HCT116 (cell line): ENCODE measurements at regions not wholly inside any gene's neighbourhood (a gene's known extent, or its start where the extent isn't known, plus 50 kb on each side); places are given as distances from the start of the nearest gene placed in this dataset.

Source experiments
- ELF1 ChIP-seq: IDR thresholded peaks from 2 replicates; pipeline ENCODE4 v1.6.1; 2012; ENCODE audit warnings: low read depth, borderline replicate concordance
- EZH2 ChIP-seq: fragments of 200-600 bp; sonication (generic); IDR thresholded peaks from 2 replicates; pipeline ENCODE4 v1.6.1; 2017; ENCODE audit warnings: antibody characterized with exemption, mixed run types
- FOSL1 ChIP-seq: IDR thresholded peaks from 2 replicates; pipeline ENCODE4 v1.6.1; 2012; ENCODE audit warnings: low read depth
- POLR2A ChIP-seq: IDR thresholded peaks from 2 replicates; pipeline ENCODE4 v1.7.0; 2011; ENCODE audit warnings: borderline replicate concordance; ENCODE audit not compliant: insufficient read depth, insufficient read length; ENCODE audit errors: extremely low read depth
- POLR2AphosphoS5 ChIP-seq: IDR thresholded peaks from 2 replicates; pipeline ENCODE4 v1.6.1; 2011; ENCODE audit warnings: mild to moderate bottlenecking, low read depth, low read length, moderate library complexity
- RAD21 ChIP-seq: IDR thresholded peaks from 2 replicates; pipeline ENCODE4 v1.6.1; 2012; ENCODE audit warnings: low read depth, mild to moderate bottlenecking
- REST ChIP-seq: IDR thresholded peaks from 2 replicates; pipeline ENCODE4 v1.6.1; 2012; ENCODE audit warnings: low read depth
- SIN3A ChIP-seq: IDR thresholded peaks from 2 replicates; pipeline ENCODE4 v1.6.1; 2012; ENCODE audit warnings: low read depth
- TF ChIP-seq, protein P1 (sequence below), 3 experiments: fragments of 200-600 bp in 1 of 3; sonication (generic) in 1 of 3; IDR thresholded peaks in 2 of 3; conservative IDR thresholded peaks in 1 of 3; 2 replicates each; pipeline ENCODE4 v1.5.1; 2012 to 2017; ENCODE audit warnings: low read depth in 2 of 3, low read length in 2 of 3, antibody characterized with exemption in 1 of 3, borderline replicate concordance in 1 of 3, control low read depth in 1 of 3, mild to moderate bottlenecking in 1 of 3, mixed read lengths in 1 of 3, mixed run types in 1 of 3, moderate library complexity in 1 of 3; ENCODE audit not compliant: insufficient read depth in 1 of 3

GRCh38 chr4:138788267-138788790 lies 227.3 kb upstream of the NOCT start:
- TF ChIP-seq POLR2A: no peak
- TF ChIP-seq, protein P1, sequence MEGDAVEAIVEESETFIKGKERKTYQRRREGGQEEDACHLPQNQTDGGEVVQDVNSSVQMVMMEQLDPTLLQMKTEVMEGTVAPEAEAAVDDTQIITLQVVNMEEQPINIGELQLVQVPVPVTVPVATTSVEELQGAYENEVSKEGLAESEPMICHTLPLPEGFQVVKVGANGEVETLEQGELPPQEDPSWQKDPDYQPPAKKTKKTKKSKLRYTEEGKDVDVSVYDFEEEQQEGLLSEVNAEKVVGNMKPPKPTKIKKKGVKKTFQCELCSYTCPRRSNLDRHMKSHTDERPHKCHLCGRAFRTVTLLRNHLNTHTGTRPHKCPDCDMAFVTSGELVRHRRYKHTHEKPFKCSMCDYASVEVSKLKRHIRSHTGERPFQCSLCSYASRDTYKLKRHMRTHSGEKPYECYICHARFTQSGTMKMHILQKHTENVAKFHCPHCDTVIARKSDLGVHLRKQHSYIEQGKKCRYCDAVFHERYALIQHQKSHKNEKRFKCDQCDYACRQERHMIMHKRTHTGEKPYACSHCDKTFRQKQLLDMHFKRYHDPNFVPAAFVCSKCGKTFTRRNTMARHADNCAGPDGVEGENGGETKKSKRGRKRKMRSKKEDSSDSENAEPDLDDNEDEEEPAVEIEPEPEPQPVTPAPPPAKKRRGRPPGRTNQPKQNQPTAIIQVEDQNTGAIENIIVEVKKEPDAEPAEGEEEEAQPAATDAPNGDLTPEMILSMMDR (IDR thresholded peaks at IDR 0.05 in 2 of 3, conservative IDR thresholded peaks at IDR 0.05 in 1 of 3; ENCODE audit: borderline replicate concordance in 1 of 3, insufficient read depth in 1 of 3, low read depth in 2 of 3, low read length in 2 of 3): no peak
- no peak for TF ChIP-seq REST
- no peak for TF ChIP-seq EZH2
- no peak for TF ChIP-seq POLR2AphosphoS5
- no peak for TF ChIP-seq SIN3A
- TF ChIP-seq RAD21: no peak
- no peak for TF ChIP-seq FOSL1
- TF ChIP-seq ELF1: no peak
